ENCODE measurements at regions not wholly inside any gene's neighbourhood (a gene's known extent, or its start where the extent isn't known, plus 50 kb on each side); places are given as distances from the start of the nearest gene placed in this dataset.

DNA sequence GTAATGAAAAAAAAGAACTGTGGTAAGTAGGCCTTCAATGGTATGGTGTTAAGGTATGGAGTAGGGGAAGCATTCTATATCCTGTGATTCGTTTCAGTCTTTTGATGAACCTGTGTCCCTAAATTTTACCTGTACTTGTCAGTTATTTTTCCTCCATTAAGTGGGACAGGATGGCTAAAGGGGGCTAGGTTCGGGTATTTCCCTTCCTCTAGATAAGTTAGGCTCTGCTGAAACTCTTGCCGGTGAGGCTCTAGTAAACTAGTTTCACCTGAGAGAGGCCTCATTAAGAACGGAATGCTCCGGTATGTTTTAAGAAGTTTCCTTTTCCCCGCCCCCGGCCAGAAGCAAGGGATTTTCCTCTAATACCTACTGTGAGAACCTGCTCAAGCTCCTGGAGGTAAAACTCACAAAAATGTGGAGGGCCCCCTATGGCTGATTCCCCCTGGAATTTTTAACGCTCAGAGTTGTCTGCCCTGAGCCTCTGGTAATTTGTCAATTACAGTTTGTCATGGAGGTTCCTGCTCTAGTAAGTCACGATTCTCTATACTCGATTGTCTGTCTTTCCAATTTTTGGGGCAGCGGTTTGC is 87.7 kb downstream of the MACIR start:
- 83% methylated on average over 9 of the region's 11 CpGs for WGBS (ENCODE audit: insufficient coverage)
- peaks cover 0 to 3% (median 1%) of the 10 kb centered on the region in 4 experiments for H3K27me3 ChIP-seq (replicated peaks in 1 of 4; ENCODE audit: control extremely low read depth in 1 of 4, control insufficient read depth in 3 of 4, insufficient read depth in 4 of 4, low read length in 3 of 4)
- CTCF ChIA-PET: no interaction called here

GRCh38 chr5:103345461-103345860 is 86.9 kb downstream of the MACIR start:
- no peaks in the 10 kb centered on the region for H4K20me1 ChIP-seq (ENCODE audit: control insufficient read depth, insufficient read depth, low read length, poor library complexity, severe bottlenecking)
- H3K27me3 ChIP-seq (replicated peaks in 1 of 4; ENCODE audit: control extremely low read depth in 1 of 4, control insufficient read depth in 3 of 4, insufficient read depth in 4 of 4, low read length in 3 of 4): peaks cover 0 to 3% (median 0%) of the 10 kb centered on the region in 4 experiments
- H3K36me3 ChIP-seq (replicated peaks in 1 of 2; ENCODE audit: control extremely low read depth in 1 of 2, control insufficient read depth in 1 of 2, extremely low read depth in 1 of 2, insufficient read depth in 2 of 2, low read length in 1 of 2): no peaks in the 10 kb centered on the region
- H2AFZ ChIP-seq (ENCODE audit: insufficient read depth, low read depth, low read length, poor library complexity, severe bottlenecking): no peak overlapping the region
- no peak overlapping the region for H3K4me2 ChIP-seq (replicated peaks; ENCODE audit: low read depth, low read length, poor library complexity, severe bottlenecking)
- Mint-ChIP-seq H3K4me3 (no peak overlapping the region), H3K4me1 (no peaks in the 10 kb centered on the region), H3K27ac (no peak overlapping the region), H3K27me3 (peaks cover 8% of the 10 kb centered on the region), H3K9me3 (ENCODE audit: insufficient read depth) (peaks cover 3% of the 10 kb centered on the region)
- POLR2A ChIA-PET: no interaction called here
- no peak for DNase-seq
- no CpG with 5 or more reads among the region's 3 CpGs for WGBS (ENCODE audit: insufficient coverage)
- no peak overlapping the region for H3K4me3 ChIP-seq (ENCODE audit: control extremely low read depth in 1 of 5, extremely low read depth in 1 of 5, insufficient read depth in 1 of 5, low read depth in 2 of 5, low read length in 4 of 5)
- CTCF ChIA-PET: no interaction called here
- H3K27ac ChIP-seq (ENCODE audit: low read length in 2 of 2): no peak overlapping the region
- H3K9ac ChIP-seq (ENCODE audit: low read length): no peak overlapping the region
- ATAC-seq (ENCODE audit: low read depth): no peak
- no peaks in the 10 kb centered on the region for H3K79me2 ChIP-seq (ENCODE audit: control insufficient read depth, insufficient read depth, low read length)
- intact Hi-C loops (cut with micrococcal nuclease): no loop called here
- H3K9me3 ChIP-seq (ENCODE audit: control extremely low read depth in 1 of 3, control insufficient read depth in 2 of 3, insufficient read depth in 1 of 3, low read length in 2 of 3): no peaks in the 10 kb centered on the region
- TF ChIP-seq, protein P1, sequence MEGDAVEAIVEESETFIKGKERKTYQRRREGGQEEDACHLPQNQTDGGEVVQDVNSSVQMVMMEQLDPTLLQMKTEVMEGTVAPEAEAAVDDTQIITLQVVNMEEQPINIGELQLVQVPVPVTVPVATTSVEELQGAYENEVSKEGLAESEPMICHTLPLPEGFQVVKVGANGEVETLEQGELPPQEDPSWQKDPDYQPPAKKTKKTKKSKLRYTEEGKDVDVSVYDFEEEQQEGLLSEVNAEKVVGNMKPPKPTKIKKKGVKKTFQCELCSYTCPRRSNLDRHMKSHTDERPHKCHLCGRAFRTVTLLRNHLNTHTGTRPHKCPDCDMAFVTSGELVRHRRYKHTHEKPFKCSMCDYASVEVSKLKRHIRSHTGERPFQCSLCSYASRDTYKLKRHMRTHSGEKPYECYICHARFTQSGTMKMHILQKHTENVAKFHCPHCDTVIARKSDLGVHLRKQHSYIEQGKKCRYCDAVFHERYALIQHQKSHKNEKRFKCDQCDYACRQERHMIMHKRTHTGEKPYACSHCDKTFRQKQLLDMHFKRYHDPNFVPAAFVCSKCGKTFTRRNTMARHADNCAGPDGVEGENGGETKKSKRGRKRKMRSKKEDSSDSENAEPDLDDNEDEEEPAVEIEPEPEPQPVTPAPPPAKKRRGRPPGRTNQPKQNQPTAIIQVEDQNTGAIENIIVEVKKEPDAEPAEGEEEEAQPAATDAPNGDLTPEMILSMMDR (IDR thresholded peaks at IDR 0.05): no peak
- TF ChIP-seq EZH2 (IDR thresholded peaks at IDR 0.05; ENCODE audit: borderline replicate concordance, insufficient read depth, low read depth, low read length, poor library complexity, severe bottlenecking): no peak
- H3K4me1 ChIP-seq (ENCODE audit: control insufficient read depth in 2 of 2, insufficient read depth in 2 of 2, low read length in 2 of 2): no peaks in the 10 kb centered on the region

More for the DNA sequence above, 87.7 kb downstream of the MACIR start:
- Mint-ChIP-seq H3K27ac (no peak overlapping the region), H3K4me1 (no peaks in the 10 kb centered on the region), H3K4me3 (no peak overlapping the region), H3K9me3 (ENCODE audit: insufficient read depth) (peaks cover 3% of the 10 kb centered on the region), H3K27me3 (peaks cover 8% of the 10 kb centered on the region)
- H3K36me3 ChIP-seq (replicated peaks in 1 of 2; ENCODE audit: control extremely low read depth in 1 of 2, control insufficient read depth in 1 of 2, extremely low read depth in 1 of 2, insufficient read depth in 2 of 2, low read length in 1 of 2): no peaks in the 10 kb centered on the region
- no peaks in the 10 kb centered on the region for H3K79me2 ChIP-seq (ENCODE audit: control insufficient read depth, insufficient read depth, low read length)
- TF ChIP-seq EZH2 (IDR thresholded peaks at IDR 0.05; ENCODE audit: borderline replicate concordance, insufficient read depth, low read depth, low read length, poor library complexity, severe bottlenecking): no peak
- TF ChIP-seq, protein P1 (IDR thresholded peaks at IDR 0.05): no peak
- intact Hi-C loops (cut with micrococcal nuclease): no loop called here
- no peaks in the 10 kb centered on the region for H4K20me1 ChIP-seq (ENCODE audit: control insufficient read depth, insufficient read depth, low read length, poor library complexity, severe bottlenecking)
- ATAC-seq (ENCODE audit: low read depth) (no peak), DNase-seq (no peak)
- no peak overlapping the region for H3K4me2 ChIP-seq (replicated peaks; ENCODE audit: low read depth, low read length, poor library complexity, severe bottlenecking)
- H3K4me1 ChIP-seq (ENCODE audit: control insufficient read depth in 2 of 2, insufficient read depth in 2 of 2, low read length in 2 of 2): no peaks in the 10 kb centered on the region
- POLR2A ChIA-PET: no interaction called here
- H3K4me3 ChIP-seq (ENCODE audit: control extremely low read depth in 1 of 5, extremely low read depth in 1 of 5, insufficient read depth in 1 of 5, low read depth in 2 of 5, low read length in 4 of 5): no peak overlapping the region
- H2AFZ ChIP-seq (ENCODE audit: insufficient read depth, low read depth, low read length, poor library complexity, severe bottlenecking): no peak overlapping the region
- no peak overlapping the region for H3K27ac ChIP-seq (ENCODE audit: low read length in 2 of 2)
- H3K9me3 ChIP-seq (ENCODE audit: control extremely low read depth in 1 of 3, control insufficient read depth in 2 of 3, insufficient read depth in 1 of 3, low read length in 2 of 3): no peaks in the 10 kb centered on the region
- H3K9ac ChIP-seq (ENCODE audit: low read length): no peak overlapping the region
